SU-DHL-6 (cell line): ENCODE measurements at regions not wholly inside any gene's neighbourhood (a gene's known extent, or its start where the extent isn't known, plus 50 kb on each side); places are given as distances from the start of the nearest gene placed in this dataset.

Experiments
- H2AFZ ChIP-seq: fragments of 200-600 bp; sonication (generic); 2 replicates; pipeline ENCODE4 v1.6.1; 2014; ENCODE audit warnings: low read depth, mild to moderate bottlenecking, moderate library complexity, mixed read lengths, antibody characterized with exemption, low read length; ENCODE audit not compliant: severe bottlenecking
- H3F3A ChIP-seq: fragments of 200-600 bp; shearing (Covaris generic); 2 replicates; pipeline ENCODE4 v1.6.0; 2016; ENCODE audit warnings: antibody characterized with exemption, mild to moderate bottlenecking; ENCODE audit not compliant: insufficient read depth
- H3K27ac ChIP-seq: fragments of 200-600 bp; sonication (generic); 2 replicates; pipeline ENCODE4 v1.5.1; 2016; ENCODE audit warnings: low read depth, mild to moderate bottlenecking, low read length, moderate library complexity, mixed read lengths
- H3K27me3 ChIP-seq: fragments of 200-600 bp; sonication (generic), shearing (Covaris generic); 2 replicates; pipeline ENCODE4 v1.6.0; 2014; ENCODE audit warnings: mild to moderate bottlenecking, low read length
- H3K36me3 ChIP-seq: fragments of 200-600 bp; sonication (generic); 2 replicates; pipeline ENCODE4 v1.6.1; 2014; ENCODE audit warnings: mild to moderate bottlenecking, low read length, mixed read lengths
- H3K4me2 ChIP-seq: fragments of 300-600, 200-600 bp; shearing (Covaris generic), sonication (generic); 2 replicates; pipeline ENCODE4 v1.6.0; 2014; ENCODE audit warnings: low read length, low read depth, mild to moderate bottlenecking; ENCODE audit not compliant: poor library complexity, severe bottlenecking
- H3K4me3 ChIP-seq: fragments of 200-600 bp; sonication (generic); 2 replicates; pipeline ENCODE4 v1.5.1; 2014; ENCODE audit warnings: antibody characterized with exemption, low read length, mild to moderate bottlenecking, mixed read lengths; ENCODE audit not compliant: insufficient read depth, poor library complexity, severe bottlenecking
- H3K79me2 ChIP-seq: fragments of 200-600 bp; sonication (generic); 2 replicates; pipeline ENCODE4 v1.6.1; 2014; ENCODE audit warnings: mild to moderate bottlenecking, low read length, moderate library complexity; ENCODE audit not compliant: insufficient read depth
- H3K9ac ChIP-seq: fragments of 200-600 bp; sonication (generic); 2 replicates; pipeline ENCODE4 v1.7.0; 2014; ENCODE audit warnings: mild to moderate bottlenecking, low read length
- H3K9me2 ChIP-seq: fragments of 200-600 bp; sonication (generic); replicated peaks from 2 replicates; pipeline ENCODE4 v1.6.1; 2014; ENCODE audit warnings: low read length; ENCODE audit not compliant: insufficient read depth
- H3K9me3 ChIP-seq: fragments of 200-600 bp; sonication (generic); 2 replicates; pipeline ENCODE4 v1.6.1; 2014; ENCODE audit warnings: low read length, mixed read lengths; ENCODE audit not compliant: insufficient read depth
- H4K20me1 ChIP-seq: fragments of 200-600 bp; sonication (generic); 2 replicates; pipeline ENCODE4 v1.6.1; 2014; ENCODE audit warnings: low read depth, mild to moderate bottlenecking, antibody characterized with exemption, low read length, moderate library complexity, mixed read lengths
- EZH2phosphoT487 ChIP-seq: fragments of 200-600 bp; sonication (generic), shearing (Covaris generic); conservative IDR thresholded peaks from 2 replicates; pipeline ENCODE4 v1.6.1; 2018; ENCODE audit warnings: mild to moderate bottlenecking, antibody characterized with exemption, low read length, moderate library complexity, mixed read lengths
- TF ChIP-seq, protein P1 (sequence below): fragments of 200-600 bp; sonication (generic); IDR thresholded peaks from one replicate; pipeline ENCODE4 v1.5.1; 2017; ENCODE audit warnings: antibody characterized with exemption, mild to moderate bottlenecking, low read length, moderate library complexity; ENCODE audit not compliant: insufficient read depth, poor library complexity, severe bottlenecking

DNA sequence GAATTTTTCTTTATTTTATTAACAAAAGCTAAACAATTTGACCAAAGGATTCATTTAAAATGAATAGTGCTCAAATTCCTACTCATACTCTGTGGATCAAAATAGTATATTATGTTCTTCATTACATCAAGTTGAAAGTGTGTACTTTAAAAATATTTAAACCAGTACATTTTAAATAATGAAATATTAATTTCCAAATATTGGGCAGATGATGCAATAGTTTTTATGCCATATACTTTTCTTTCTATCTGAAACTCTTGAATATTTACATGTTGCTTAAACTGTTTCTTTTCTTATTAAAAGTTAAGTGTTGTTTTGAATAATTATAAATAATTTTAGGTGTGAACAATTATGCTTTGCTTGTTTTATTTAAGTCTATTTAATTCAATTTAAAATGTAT lies 144.7 kb upstream of the TMPRSS15 start:
- no peaks in the 10 kb centered on the region for H3F3A ChIP-seq
- no peaks in the 10 kb centered on the region for H3K79me2 ChIP-seq
- H3K4me3 ChIP-seq = no peak overlapping the region
- no peak overlapping the region for H3K9ac ChIP-seq
- no peaks in the 10 kb centered on the region for H3K9me3 ChIP-seq
- TF ChIP-seq EZH2phosphoT487 = no peak
- TF ChIP-seq, protein P1, sequence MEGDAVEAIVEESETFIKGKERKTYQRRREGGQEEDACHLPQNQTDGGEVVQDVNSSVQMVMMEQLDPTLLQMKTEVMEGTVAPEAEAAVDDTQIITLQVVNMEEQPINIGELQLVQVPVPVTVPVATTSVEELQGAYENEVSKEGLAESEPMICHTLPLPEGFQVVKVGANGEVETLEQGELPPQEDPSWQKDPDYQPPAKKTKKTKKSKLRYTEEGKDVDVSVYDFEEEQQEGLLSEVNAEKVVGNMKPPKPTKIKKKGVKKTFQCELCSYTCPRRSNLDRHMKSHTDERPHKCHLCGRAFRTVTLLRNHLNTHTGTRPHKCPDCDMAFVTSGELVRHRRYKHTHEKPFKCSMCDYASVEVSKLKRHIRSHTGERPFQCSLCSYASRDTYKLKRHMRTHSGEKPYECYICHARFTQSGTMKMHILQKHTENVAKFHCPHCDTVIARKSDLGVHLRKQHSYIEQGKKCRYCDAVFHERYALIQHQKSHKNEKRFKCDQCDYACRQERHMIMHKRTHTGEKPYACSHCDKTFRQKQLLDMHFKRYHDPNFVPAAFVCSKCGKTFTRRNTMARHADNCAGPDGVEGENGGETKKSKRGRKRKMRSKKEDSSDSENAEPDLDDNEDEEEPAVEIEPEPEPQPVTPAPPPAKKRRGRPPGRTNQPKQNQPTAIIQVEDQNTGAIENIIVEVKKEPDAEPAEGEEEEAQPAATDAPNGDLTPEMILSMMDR = no peak
- H3K27ac ChIP-seq = no peak overlapping the region
- H3K36me3 ChIP-seq = no peaks in the 10 kb centered on the region
- no peaks in the 10 kb centered on the region for H3K9me2 ChIP-seq
- no peaks in the 10 kb centered on the region for H3K27me3 ChIP-seq
- no peaks in the 10 kb centered on the region for H4K20me1 ChIP-seq
- H3K4me2 ChIP-seq = no peak overlapping the region
- no peak overlapping the region for H2AFZ ChIP-seq

DNA sequence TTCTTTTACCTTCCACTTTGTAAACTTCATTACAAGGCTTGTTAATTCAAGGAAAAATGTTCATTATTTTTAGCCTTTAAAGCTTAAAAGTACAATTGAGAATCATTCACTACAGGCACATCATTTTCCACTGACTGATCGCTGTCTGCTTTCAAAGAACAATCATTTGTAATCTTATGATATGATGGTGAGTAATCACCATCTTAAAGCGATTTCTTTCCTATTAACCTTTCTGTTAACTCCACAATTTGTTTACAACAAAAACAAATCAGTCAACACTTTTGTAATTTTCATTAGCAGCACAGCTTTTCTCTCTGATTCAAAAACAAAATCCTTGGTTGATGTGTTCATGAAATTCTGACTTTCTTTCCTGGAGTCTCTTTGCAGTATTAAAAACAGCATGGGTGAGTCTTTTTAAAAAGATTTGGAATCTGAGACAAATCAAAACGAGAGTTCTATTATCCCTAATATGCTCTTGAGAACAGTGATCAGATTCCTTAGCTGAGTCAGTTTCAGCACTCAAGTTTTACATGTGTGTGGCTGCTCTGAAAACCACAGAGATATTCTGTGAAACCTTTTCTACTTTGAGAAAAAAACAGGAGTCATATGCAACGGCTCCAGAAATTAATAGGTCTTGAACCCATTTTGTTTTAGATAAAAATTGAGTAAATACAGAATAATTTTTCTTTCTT lies 145.8 kb upstream of the TMPRSS15 start:
- H3K27me3 ChIP-seq = no peaks in the 10 kb centered on the region
- H3K9me2 ChIP-seq = no peaks in the 10 kb centered on the region
- peak overlapping the region; percentile 62 for H2AFZ ChIP-seq
- H3K4me2 ChIP-seq = no peak overlapping the region
- no peaks in the 10 kb centered on the region for H3K36me3 ChIP-seq
- H3K9me3 ChIP-seq = no peaks in the 10 kb centered on the region
- H3K27ac ChIP-seq = no peak overlapping the region
- H3K79me2 ChIP-seq = no peaks in the 10 kb centered on the region
- no peak overlapping the region for H3K4me3 ChIP-seq
- H3F3A ChIP-seq = no peaks in the 10 kb centered on the region
- no peaks in the 10 kb centered on the region for H4K20me1 ChIP-seq
- no peak for TF ChIP-seq EZH2phosphoT487
- TF ChIP-seq, protein P1 = no peak
- no peak overlapping the region for H3K9ac ChIP-seq

DNA sequence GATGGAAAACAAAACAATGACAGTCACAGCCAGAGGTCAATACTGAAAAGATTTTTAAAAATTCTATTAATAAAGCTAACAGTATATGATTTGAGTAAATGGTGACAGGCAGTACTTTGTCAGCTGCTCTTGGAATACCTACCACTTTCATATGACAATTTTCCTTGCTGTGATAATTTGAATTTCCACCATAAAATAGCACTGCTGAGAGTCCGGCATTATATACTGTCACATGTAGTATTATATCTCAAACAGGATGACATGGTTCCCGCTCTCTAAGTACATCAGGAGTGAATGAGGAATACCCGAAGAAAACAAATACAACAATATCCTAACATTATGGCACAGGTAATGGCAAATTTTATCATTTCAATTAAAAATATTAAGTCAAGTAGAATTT lies 146.8 kb upstream of the TMPRSS15 start:
- no peak overlapping the region for H3K27ac ChIP-seq
- H3K9ac ChIP-seq = no peak overlapping the region
- H4K20me1 ChIP-seq = no peaks in the 10 kb centered on the region
- no peaks in the 10 kb centered on the region for H3K36me3 ChIP-seq
- TF ChIP-seq, protein P1 = no peak
- no peak for TF ChIP-seq EZH2phosphoT487
- no peaks in the 10 kb centered on the region for H3K9me2 ChIP-seq
- H3F3A ChIP-seq = no peaks in the 10 kb centered on the region
- H3K9me3 ChIP-seq = no peaks in the 10 kb centered on the region
- no peak overlapping the region for H2AFZ ChIP-seq
- no peaks in the 10 kb centered on the region for H3K27me3 ChIP-seq
- H3K4me3 ChIP-seq = no peak overlapping the region
- H3K79me2 ChIP-seq = no peaks in the 10 kb centered on the region
- no peak overlapping the region for H3K4me2 ChIP-seq
